Superior temporal gyrus (tissue), 1 donor: ENCODE measurements at regions not wholly inside any gene's neighbourhood (a gene's known extent, or its start where the extent isn't known, plus 50 kb on each side); places are given as distances from the start of the nearest gene placed in this dataset.

Experiments used
- DNase-seq: peaks from one replicate; pipeline ENCODE4 v3.0.0-alpha.2; 2016; ENCODE audit errors: extremely low spot score

- DNase-seq: no peak
Measured at GRCh38 chr2:240191001-240191400, 50.5 kb upstream of the OTOS start.

GRCh38 chr2:240192661-240193060 lies 52.2 kb upstream of the OTOS start:
- DNase-seq: peak; percentile 15

GRCh38 chr2:240194341-240194762 lies 53.9 kb upstream of the OTOS start:
- DNase-seq: peak; percentile 50

- no peak for DNase-seq
Measured at GRCh38 chr2:240195316-240195861, 54.9 kb upstream of the OTOS start.

GRCh38 chr2:240196716-240197461 lies 56.4 kb upstream of the OTOS start:
- DNase-seq: no peak

- DNase-seq: no peak
Measured at GRCh38 chr2:240197462-240198139, 57.1 kb upstream of the OTOS start.

GRCh38 chr2:240198226-240198625 lies 57.8 kb upstream of the OTOS start:
- DNase-seq: no peak

- no peak for DNase-seq
Measured at GRCh38 chr2:240199133-240199870, 58.8 kb upstream of the OTOS start.

GRCh38 chr2:240200230-240201051 lies 60.0 kb upstream of the OTOS start:
- peak; percentile 27 for DNase-seq

GRCh38 chr2:240201866-240202265 lies 61.4 kb upstream of the OTOS start:
- peak; percentile 31 for DNase-seq

- DNase-seq: no peak
Measured at GRCh38 chr2:240202586-240202985, 62.1 kb upstream of the OTOS start.

GRCh38 chr2:240203031-240203787 lies 62.8 kb upstream of the OTOS start:
- no peak for DNase-seq

- DNase-seq: no peak
Measured at GRCh38 chr2:240203788-240204270, 63.4 kb upstream of the OTOS start.

GRCh38 chr2:240204431-240205276 lies 64.2 kb upstream of the OTOS start:
- DNase-seq: no peak

GRCh38 chr2:240205348-240205747 lies 64.9 kb upstream of the OTOS start:
- no peak for DNase-seq

GRCh38 chr2:240205772-240206171 lies 65.3 kb upstream of the OTOS start:
- DNase-seq: no peak

GRCh38 chr2:240206630-240207029 lies 66.2 kb upstream of the OTOS start:
- DNase-seq: no peak

- DNase-seq: no peak
Measured at GRCh38 chr2:240207661-240208060, 67.2 kb upstream of the OTOS start.

- DNase-seq: no peak
Measured at GRCh38 chr2:240208096-240208495, 67.6 kb upstream of the OTOS start.
